GM20431 (cell line): ENCODE measurements at regions not wholly inside any gene's neighbourhood (a gene's known extent, or its start where the extent isn't known, plus 50 kb on each side); places are given as distances from the start of the nearest gene placed in this dataset.

ENCODE experiments used
- in situ Hi-C: fragments of 300-500 bp; cut with MseI, MboI; formaldehyde crosslinking; loops from one replicate; pipeline ENCODE4 v1.15.0; 2020; ENCODE audit warnings: low sequenced_read_pairs; ENCODE audit not compliant: unreplicated experiment

DNA sequence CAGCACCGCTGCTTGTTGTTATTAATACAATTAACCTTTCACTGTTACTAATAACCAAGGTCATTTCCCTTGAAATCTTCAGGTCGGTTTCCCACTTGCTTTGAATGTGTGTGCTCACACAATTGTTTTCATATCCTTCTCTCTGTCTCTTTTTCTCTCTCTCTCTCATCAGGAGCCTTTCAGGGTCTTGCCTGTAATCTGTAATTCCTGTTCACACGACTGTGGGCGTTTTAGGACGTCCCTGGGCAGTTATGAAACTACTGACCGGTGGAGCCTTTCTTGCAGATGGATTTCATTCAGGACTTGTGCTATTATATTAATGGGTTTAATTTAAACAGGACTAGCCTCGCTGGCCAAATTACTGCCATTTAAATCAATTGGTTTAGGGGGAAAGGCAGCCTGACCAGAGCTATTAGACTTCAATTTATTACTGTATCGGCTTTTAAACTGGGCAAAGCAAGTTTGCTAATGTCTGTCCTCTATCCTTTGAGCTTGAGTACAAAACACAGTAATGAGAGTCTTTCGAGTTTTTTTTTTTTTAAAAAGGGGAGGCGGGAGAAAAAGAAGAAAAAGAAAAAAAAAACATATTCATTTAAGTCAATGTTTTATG, 316.0 kb upstream of the TLE4 start:
- in situ Hi-C loops = no loop called here

DNA sequence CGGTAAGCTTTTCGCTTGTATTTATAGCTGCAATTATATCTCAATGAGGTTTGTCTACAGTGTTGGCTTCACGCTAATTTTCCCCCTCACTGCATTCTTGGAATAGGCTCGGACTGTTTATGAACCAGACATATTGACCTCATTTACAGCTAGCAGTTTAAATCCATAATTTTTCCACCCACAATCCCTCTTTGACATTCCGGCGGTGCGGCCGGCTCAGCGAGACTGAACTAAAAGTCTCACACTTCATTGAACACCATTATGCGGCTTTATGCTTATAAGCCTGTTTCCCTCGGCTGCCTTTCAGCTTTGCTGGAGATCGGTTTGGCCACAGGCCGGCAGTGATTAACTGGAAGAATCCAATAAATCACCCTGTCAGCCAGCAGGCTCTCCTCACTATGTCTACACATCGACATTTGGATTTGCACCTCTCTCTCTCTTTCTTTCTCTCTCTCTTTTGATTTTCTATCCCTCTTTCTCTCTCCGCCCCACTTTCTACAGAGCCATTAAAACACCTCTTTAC, 315.0 kb upstream of the TLE4 start:
- in situ Hi-C loops = no loop called here

DNA sequence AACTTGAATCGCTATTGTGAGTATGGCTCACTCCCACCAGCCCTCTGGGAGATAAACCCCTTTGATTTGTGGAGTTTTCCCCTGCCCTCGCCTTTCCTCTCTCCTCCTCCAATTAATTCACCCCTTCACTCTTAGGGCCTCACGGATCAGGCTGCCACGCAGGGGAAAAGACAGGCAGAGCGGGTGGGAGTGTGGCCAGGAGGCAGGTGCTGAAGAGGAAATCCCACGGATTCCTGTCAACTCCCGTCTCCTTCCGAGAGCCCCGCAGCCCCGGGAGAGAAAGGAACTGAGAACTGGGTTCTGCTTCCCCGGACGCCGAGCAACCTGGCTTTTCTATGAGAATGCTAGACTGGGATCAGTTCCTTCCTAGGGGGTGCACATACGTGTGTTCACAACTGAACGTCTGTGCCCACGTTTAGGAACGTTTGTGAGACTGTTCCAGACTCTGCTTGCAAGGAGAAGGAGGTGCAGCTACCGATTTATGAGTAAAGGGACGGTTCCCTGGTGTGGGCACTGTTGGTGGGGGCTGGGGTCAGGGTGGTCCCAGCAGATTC, 314.5 kb upstream of the TLE4 start:
- in situ Hi-C loops = no loop called here

DNA sequence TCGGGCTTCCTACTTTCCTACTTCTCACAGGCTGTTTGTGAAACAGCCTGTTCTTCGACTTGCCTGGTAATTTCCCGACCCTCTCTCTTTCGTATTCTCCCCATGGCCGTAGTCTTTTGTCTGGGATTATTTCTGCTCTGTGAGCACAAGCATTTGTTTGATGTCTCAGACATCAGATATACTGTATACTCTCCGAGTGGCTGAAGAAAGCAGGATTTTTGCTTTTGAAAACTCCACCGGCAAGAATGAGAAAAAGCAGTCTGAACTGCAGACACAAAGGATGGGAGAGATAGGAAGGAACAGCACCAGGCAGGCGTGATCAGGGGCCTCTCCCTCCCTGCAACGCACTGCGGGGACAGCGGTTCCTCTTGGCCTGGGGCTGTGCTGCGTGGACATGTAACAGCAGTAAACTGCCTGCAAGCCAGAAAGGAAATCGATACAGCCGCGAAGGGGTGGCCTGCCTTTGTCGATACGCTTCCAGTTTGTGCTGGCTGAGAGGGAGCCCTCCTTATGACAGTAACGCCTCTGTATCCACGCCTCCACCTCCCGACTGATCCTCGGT, 313.9 kb upstream of the TLE4 start:
- in situ Hi-C loops = no loop called here

DNA sequence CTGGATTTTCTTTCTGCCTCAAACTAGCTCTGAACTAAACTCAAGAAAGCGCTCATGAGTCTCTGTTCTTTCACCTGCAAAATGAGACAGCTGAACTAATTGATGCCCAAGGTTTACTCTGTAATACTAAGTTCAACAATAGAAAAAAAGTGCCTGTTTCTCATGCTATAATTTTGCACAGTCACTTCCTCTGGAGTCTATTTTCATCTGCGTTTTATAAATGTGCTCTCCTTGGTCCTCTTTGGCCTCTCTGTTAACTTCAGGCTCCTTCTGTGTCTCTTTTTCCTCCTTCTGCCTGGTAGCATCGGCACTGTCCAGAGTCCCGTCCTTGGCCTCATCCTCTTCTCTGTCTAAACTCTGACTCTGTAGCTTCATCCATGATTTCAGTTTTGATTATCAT, 311.9 kb upstream of the TLE4 start:
- in situ Hi-C loops = no loop called here

DNA sequence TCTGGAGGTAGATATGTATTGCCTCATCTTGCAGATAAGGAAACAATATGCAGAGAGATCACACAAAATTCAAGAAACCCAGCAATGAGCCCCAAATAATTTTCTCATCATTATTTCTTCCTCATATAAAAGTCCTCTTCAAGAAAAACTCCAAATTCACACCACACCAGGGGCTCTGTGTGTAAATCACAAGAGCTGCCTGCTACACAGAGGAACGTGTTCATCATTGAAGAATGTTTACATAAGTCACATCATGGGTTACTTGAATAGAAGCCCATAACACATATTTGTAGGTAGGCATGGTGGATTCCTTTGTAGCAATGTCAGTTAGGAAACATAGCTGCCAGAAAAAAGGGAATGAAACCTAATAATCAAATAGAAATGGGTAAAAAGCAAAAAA, 308.1 kb upstream of the TLE4 start:
- in situ Hi-C loops = no loop called here

DNA sequence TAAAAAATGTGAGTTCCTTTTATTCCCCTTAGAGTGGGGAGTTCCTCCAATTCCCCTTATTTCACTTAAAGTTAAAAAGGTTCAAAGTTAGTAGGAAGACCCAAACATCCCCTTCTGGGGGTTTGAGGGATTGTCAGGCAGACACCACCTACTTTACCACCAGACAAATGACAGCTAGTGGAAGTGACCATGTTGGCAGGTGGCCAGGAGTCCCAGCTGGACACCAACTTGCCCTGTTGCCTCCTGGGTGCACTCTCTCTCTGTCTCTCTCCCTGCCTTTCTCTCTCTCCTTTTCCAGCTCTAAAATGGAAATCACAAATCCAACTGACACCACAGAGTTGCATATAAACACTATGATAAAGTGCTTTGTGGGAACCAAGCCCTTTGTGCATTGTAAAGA, 307.7 kb upstream of the TLE4 start:
- in situ Hi-C loops = no loop called here

DNA sequence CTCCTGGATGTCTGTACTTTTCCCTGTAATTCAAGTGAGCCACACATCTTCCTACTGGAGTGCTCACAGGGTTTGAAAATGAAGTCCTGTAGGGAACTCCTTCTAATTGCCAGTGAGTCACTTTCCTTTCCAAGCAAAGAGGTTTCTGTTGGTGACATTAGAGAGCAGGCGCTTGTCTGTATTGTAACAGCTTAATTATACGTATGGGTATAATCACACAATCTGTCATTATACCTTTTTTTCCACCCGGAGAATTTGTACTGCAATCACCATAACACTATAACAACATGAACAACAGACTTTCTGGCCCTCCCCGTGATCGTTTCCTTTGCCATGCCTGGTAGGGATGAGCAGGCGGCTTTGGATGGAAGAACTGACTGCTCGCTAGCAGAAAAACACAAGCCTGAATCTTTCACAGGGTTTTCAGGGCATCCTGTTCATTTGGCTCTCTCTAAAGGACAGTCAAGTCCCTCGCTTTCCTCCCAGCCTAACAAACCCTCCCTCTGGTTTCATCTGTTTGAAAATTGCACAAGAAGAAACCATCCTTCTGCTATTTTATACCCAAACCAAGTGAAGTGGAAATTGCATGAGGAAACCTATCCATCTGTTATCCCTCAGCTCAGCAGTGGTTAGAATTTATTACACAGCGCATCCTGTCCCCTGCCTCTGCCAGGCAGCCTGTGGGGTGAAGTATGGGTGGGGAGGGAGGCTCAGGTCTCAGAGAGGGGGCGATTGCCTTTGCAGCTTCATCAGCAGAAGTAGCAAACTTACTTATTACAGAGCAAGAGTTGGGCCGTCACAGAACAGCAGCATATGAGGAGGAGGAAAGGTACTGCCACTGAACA, 307.0 kb upstream of the TLE4 start:
- in situ Hi-C loops = no loop called here

DNA sequence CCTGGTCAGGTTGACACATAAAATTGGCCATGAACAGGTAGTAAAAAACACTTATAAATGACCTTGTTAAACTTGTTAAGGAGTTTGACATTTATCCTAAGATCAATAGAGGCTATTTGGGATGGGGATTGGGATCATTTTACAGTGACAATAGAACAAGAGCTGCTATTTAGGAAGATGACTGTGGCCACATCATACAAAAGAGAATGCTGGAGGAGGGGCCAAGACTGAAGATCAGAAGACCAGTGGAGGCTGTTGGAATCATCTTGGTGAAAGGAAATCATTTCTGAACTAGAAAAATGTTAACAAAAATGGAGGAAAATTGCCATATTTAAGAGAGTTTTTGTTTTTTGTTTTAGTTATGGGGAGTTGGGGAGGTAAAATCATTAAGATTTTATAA, 304.8 kb upstream of the TLE4 start:
- in situ Hi-C loops = no loop called here

DNA sequence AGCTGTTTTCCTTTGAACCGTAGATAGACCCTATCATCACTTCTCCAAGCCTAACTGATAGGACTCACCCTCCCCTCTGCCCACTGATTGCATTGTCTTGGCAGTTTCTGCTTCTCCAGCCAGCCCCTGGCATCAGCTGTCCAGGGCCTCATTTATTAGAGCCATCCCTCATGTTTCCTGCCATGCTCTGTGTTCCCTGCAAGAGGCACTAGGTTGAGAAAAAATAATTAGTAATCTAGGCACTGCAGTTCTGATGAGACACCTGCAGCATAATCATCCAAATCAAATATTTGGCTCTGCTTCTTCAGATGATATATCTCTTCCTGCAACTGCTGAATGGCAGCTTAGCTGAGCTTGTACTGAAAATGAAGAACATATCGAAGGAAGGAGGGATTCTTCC, 303.0 kb upstream of the TLE4 start:
- in situ Hi-C loops = no loop called here

DNA sequence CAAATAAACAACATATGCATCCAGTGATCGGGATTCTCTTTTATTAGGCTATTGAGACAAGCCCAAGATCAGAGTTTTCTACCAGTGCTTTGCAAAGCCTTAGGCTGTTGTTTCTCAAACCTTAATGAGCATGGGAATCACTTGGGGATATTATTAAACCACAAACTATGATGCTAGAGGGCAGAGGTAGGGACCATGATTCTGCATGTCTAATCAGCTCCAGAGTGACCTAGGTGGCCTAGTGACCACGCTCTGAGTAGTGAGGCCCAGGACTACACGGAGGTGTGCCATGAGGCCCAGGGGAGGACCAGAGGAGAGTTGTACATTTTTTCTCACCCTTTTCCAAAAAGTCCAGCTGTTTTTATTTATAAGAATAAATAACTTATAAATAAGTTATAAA, 298.5 kb upstream of the TLE4 start:
- in situ Hi-C loops = no loop called here

DNA sequence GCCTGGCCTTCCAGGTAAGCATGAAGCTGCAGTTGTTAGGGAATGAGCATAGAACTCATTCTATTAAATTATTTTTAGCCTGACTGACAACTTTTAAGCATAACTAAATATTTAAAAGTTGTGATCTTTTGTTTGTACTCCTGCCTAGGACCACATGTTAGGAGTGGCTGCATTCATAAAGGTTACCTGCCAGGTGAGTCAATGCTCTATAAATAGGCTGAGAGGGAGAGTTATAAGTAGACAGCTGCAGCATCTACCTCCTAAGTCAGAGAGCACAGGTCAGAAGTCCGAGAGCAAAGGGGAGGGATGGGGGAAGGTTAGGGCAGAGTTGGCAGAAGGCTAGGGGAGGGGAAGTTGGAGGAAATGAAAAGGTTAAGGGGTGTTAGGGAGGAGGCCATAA, 292.4 kb upstream of the TLE4 start:
- in situ Hi-C loops = no loop called here

DNA sequence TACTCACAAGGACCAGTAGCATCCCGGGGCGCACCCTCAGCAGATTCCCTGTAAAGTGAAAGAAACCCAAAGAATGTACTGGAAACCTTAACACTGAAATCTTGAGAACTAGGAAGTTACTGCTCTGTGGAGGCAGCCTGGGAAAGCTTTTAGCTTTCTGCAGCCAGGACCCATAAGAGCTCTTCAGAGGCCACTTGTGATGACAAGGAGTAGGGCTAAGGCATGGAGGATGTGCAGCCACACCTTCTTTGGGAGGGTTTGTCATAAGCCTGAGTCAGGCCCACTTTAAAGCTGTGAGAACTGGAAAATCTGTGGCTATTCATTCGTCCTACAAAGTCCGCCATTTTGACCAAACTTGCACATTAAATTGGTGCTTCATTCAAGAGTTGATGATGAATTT, 291.1 kb upstream of the TLE4 start:
- in situ Hi-C loops = no loop called here

DNA sequence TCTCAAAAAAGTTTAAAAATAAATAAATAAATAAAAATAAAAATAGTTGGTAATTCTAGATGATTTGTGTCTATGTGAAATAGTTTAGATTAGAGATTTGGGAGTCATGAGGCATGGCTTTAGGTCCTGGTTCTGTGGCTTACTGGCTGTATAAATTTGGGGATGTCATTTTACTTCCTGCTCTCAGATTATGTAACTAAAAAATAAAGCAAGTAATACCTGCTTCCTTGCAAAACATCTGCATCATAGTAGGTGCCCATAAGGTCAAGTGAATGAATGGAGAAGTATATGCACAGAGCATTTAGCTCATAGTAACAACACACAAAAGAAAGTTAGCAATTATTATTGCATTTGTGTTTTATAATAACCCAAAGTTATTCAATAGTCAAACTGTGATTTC, 287.7 kb upstream of the TLE4 start:
- in situ Hi-C loops = no loop called here

DNA sequence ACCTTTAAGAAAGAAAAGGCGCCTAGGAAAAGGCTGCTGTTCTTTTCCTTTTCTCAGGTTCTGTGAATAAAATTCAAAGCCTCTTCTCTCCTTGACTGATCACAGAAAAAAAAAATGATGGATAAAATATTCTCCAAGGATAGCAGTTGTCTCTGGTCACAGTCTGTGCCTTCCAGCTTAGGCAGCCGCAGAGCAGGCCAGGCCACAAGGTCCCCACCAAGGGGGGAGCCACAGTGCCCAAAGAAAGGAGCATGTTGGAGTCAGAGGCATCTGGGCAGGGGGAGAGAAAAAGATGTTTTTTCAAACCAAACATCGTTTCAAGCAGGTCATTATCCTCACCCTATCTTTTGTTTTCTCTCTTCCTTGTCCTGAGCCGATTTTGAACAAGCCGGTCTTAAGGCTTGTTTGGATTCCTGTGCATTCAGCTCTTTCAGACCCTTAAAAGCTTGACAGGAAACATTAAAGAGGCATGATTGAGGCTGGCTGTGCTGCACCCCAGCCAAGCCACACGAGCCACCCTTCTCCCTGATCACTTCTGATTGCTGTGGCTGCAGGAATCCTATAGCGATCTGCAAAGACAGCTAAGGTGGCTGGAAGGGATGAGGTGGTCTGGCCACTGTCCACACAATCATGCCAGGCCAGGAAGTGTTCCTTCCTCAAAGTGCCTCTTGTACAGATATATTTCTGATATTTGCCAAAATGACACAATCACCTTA, 284.6 kb upstream of the TLE4 start:
- in situ Hi-C loops = no loop called here

DNA sequence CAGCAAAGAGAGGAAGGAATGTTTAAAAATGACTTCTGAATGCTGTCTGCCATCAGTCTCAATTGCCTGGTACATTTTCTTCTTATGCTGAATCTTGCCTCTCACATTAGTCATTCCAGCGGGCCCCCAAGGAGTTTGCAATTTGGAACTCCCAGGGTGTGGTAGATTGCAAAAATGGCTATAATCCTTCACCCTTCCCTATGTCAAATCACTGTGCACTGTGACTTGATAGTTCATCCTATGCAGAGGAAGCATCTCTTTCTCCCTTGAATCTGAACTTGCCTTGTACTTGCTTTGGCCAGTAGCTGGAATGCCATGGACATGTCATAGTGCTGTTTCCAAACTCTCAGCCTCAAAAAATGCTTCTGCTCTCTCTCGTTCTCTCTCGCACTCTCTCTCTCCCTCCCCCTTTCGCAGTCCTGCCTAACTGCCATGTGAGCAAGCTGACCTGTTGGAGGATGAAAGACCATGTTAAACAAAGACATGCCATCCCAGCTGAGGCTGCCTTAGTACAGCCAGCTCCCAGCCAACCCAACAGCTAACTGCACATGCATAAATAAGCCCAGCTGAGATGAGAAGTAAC, 284.0 kb upstream of the TLE4 start:
- in situ Hi-C loops = no loop called here

DNA sequence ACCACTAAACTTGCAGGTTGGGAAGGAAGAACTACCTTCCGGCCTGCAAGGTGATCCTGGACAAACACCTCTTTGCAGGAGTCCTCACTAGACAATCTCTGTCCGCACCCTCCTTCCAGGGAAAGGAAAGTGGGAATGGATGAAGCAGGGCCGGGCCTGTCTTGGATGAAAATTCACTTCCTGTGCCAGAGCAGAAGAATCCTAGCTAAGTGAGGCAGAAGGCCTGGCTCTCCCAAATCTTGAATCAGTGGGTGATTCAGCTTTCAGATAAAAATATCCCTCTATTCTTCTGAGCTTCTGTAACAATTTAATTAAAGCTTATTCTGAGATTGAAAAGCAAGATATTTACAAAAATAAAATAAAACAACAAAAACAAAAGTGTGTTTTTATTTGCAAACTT, 281.9 kb upstream of the TLE4 start:
- in situ Hi-C loops = no loop called here

DNA sequence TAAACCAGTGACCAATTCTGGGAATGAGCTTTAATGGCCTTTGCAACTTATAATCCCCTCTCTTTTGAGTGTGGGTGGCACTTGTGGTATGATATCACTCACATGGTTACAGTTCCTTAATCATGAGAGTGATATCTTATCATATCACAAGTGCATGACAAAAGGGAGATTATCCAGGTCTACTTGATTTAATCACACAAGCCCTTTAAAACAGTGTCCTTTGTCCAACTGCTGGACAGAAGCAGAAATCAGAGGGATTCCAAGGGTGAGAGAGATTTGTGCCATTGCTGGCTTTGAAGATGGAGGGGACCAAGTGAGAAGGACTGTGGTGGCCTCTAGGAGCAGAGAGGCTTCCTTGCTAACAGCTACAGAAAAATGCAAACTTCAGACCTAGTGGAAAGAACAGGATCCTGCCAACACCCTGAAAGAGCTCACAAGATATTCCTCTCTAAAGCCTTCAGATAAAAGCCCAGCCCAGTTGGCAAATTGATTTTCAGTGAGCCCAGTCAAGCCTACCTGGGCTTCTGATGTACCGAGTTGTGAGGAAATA, 279.0 kb upstream of the TLE4 start:
- in situ Hi-C loops = no loop called here

DNA sequence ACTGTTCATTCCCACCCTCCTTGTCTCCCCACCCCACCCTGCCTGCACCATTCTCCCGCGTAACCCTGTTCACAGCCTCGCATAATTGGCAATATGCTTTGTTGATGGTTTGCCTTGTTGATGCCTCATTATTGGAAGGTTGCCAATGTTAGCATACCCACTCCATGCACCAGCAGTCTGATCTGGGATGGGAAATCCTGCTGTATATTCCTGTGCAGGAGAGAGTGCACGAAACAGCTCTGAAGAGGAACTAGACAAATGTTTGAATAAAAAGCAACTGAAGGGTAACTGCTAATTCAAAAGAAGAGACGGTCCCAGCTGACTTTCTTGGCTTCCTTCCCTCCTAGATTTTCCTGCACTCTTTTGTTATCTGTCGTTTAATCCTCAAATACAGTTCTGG, 271.7 kb upstream of the TLE4 start:
- in situ Hi-C loops = no loop called here

DNA sequence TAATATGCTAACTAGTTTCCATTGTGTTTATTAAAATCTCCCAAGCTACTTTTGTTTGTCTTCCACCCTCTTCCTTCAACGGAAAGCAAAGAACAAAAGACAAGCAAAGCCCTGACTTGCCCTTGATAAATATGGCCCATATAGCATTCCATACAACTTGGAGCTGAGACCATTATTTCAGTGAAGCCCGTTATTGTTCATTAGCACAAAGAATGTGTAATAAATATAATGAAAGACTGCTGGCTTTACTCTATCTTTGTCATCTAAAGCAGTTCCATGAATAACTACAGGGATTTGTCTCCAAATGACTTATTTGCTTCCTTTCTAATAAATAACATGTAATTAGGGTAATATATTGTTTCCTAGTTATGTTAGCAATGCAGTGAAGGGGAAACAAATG, 270.7 kb upstream of the TLE4 start:
- in situ Hi-C loops = no loop called here
